Spleen (tissue), 11 donors: ENCODE measurements at regions not wholly inside any gene's neighbourhood (a gene's known extent, or its start where the extent isn't known, plus 50 kb on each side); places are given as distances from the start of the nearest gene placed in this dataset.

ENCODE experiments used
- DNase-seq: peaks from one replicate; pipeline ENCODE4 v3.0.0-alpha.2; 2020
- H3K27ac ChIP-seq, 8 donors: fragments of 200-600 bp; sonication (generic) in 7 of 8; 1 replicate in 4 of 8; 2 replicates in 4 of 8; pipeline versions ENCODE4 v1.5.0 to v1.8.0; 2016 to 2021; ENCODE audit warnings: inconsistent platforms in 4 of 8, mild to moderate bottlenecking in 4 of 8, moderate library complexity in 1 of 8
- H3K27me3 ChIP-seq, 7 donors: fragments of 200-600 bp; sonication (generic) in 6 of 7; replicated peaks in 1 of 7; 1 replicate in 4 of 7; 2 replicates in 3 of 7; pipeline versions ENCODE4 v1.5.0 to v1.8.0; 2016 to 2021; ENCODE audit warnings: inconsistent platforms in 3 of 7, mild to moderate bottlenecking in 1 of 7
- H3K36me3 ChIP-seq, 6 donors: fragments of 200-600 bp; sonication (generic) in 5 of 6; 1 replicate in 4 of 6; 2 replicates in 2 of 6; pipeline versions ENCODE4 v1.5.0 to v1.8.0; 2016 to 2021; ENCODE audit warnings: inconsistent platforms in 2 of 6
- H3K4me1 ChIP-seq, 6 donors: fragments of 200-600 bp; sonication (generic) in 5 of 6; 1 replicate in 3 of 6; 2 replicates in 3 of 6; pipeline versions ENCODE4 v1.5.0 to v1.8.0; 2016 to 2021; ENCODE audit warnings: inconsistent platforms in 3 of 6
- H3K4me3 ChIP-seq, 8 donors: fragments of 200-600 bp; sonication (generic) in 7 of 8; 1 replicate in 4 of 8; 2 replicates in 4 of 8; pipeline versions ENCODE4 v1.5.0 to v1.8.0; 2016 to 2021; ENCODE audit warnings: inconsistent platforms in 4 of 8, mild to moderate bottlenecking in 4 of 8, moderate library complexity in 2 of 8
- H3K9me3 ChIP-seq, 8 donors: fragments of 200-600 bp; sonication (generic) in 7 of 8; 1 replicate in 4 of 8; 2 replicates in 4 of 8; pipeline versions ENCODE4 v1.5.0 to v1.8.0; 2016 to 2021; ENCODE audit warnings: inconsistent platforms in 4 of 8
- CTCF ChIP-seq, 11 experiments: fragments of 200-600 bp in 7 of 11; fragments of 450-650 bp in 4 of 11; sonication (generic) in 4 of 11; IDR thresholded peaks in 8 of 11; conservative IDR thresholded peaks in 3 of 11; 1 replicate in 7 of 11; 2 replicates in 4 of 11; pipeline versions ENCODE4 v1.4.0 to v1.8.0; 2016 to 2021; ENCODE audit warnings: antibody characterized with exemption in 11 of 11, inconsistent platforms in 4 of 11, mild to moderate bottlenecking in 1 of 11
- POLR2A ChIP-seq, 3 donors: fragments of 450-650 bp; IDR thresholded peaks; one replicate each; pipeline ENCODE4 v1.5.1; 2017; ENCODE audit warnings: antibody characterized with exemption in 3 of 3, mild to moderate bottlenecking in 1 of 3
- POLR2AphosphoS5 ChIP-seq, 3 donors: sonication (generic); formaldehyde crosslinking; IDR thresholded peaks; one replicate each; pipeline ENCODE4 v1.5.1; 2017; ENCODE audit warnings: antibody characterized with exemption in 3 of 3
- WGBS, 5 donors: extraction: QIAGEN DNeasy Blood & Tissue Kit in 3 of 5; methylation state at CpG; one replicate each; pipeline versions ENCODE4 v1.1.5 to v1.1.7; 2013 to 2018; 5-methylcytosine and 5-hydroxymethylcytosine counted together
- intact Hi-C: fragments of 100-400 bp; cut with DNase I; formaldehyde crosslinking; loops from one replicate; pipeline ENCODE4 v1.15.0; 2023; ENCODE audit warnings: low total_unique reads
- donor health status: healthy with polysubstance abuse.
- donor health status: DM: no; HTN: no; CAD: no; lungs with moderate emphysema.
- donor health status: DM: no; HTN: no; CAD: no.
- donor health status: Bipolar disorder and iron deficiency.
- donor health status: healthy.
- donor health status: DM: no; HTN: no; CAD: no.
- donor health status: DM: yes; HTN: yes; CAD: no.

- no peak for DNase-seq
- H3K27ac ChIP-seq, result no peak overlapping the region
- H3K36me3 ChIP-seq, result no peaks in the 10 kb centered on the region
- H3K27me3 ChIP-seq, result no peaks in the 10 kb centered on the region
- TF ChIP-seq POLR2AphosphoS5 (IDR thresholded peaks at IDR 0.05) (no peak), CTCF (IDR thresholded peaks at IDR 0.05 in 8 of 11, conservative IDR thresholded peaks at IDR 0.05 in 3 of 11) (no peak), POLR2A (IDR thresholded peaks at IDR 0.05) (no peak)
- H3K4me1 ChIP-seq, result no peaks in the 10 kb centered on the region
- WGBS, 5 donors, result 54 to 72% (median 66%) methylated on average over 4 of the region's 4 CpGs
- H3K4me3 ChIP-seq, result no peak overlapping the region
- intact Hi-C loops, result no loop called here
- H3K9me3 ChIP-seq, result peaks cover 0 to 10% (median 6%) of the 10 kb centered on the region in 8 donors
Observed at GRCh38 chr4:97142893-97143292, 1000.4 kb downstream of the STPG2 start.

GRCh38 chr4:97144199-97144598 lies 999.1 kb downstream of the STPG2 start:
- Histone ChIP-seq H3K4me3 (no peak overlapping the region), H3K36me3 (no peaks in the 10 kb centered on the region), H3K27ac (no peak overlapping the region), H3K9me3 (peaks cover 0 to 5% (median 0%) of the 10 kb centered on the region in 8 donors), H3K27me3 (no peaks in the 10 kb centered on the region), H3K4me1 (no peaks in the 10 kb centered on the region)
- no peak for DNase-seq
- intact Hi-C loops, result no loop called here
- WGBS, 5 donors, result 73 to 85% (median 77%) methylated on average over 1 of the region's 1 CpG
- no peak for TF ChIP-seq POLR2A (IDR thresholded peaks at IDR 0.05)
- TF ChIP-seq POLR2AphosphoS5 (IDR thresholded peaks at IDR 0.05), result no peak
- TF ChIP-seq CTCF (IDR thresholded peaks at IDR 0.05 in 8 of 11, conservative IDR thresholded peaks at IDR 0.05 in 3 of 11), result no peak

- 78 to 94% (median 80%) methylated on average over 2 of the region's 2 CpGs for WGBS, 5 donors
- intact Hi-C loops, result no loop called here
- no peak for DNase-seq
- no peaks in the 10 kb centered on the region for H3K36me3 ChIP-seq
- no peaks in the 10 kb centered on the region for H3K27me3 ChIP-seq
- TF ChIP-seq POLR2AphosphoS5 (IDR thresholded peaks at IDR 0.05), result no peak
- no peak for TF ChIP-seq POLR2A (IDR thresholded peaks at IDR 0.05)
- TF ChIP-seq CTCF (IDR thresholded peaks at IDR 0.05 in 8 of 11, conservative IDR thresholded peaks at IDR 0.05 in 3 of 11), result no peak
- no peaks in the 10 kb centered on the region for H3K9me3 ChIP-seq
- H3K4me3 ChIP-seq, result no peak overlapping the region
- H3K4me1 ChIP-seq, result no peaks in the 10 kb centered on the region
- no peak overlapping the region for H3K27ac ChIP-seq
Observed at GRCh38 chr4:97150966-97151365, 992.3 kb downstream of the STPG2 start.

- no peaks in the 10 kb centered on the region for H3K36me3 ChIP-seq
- no peaks in the 10 kb centered on the region for H3K27me3 ChIP-seq
- no peak overlapping the region for H3K4me3 ChIP-seq
- no peak for DNase-seq
- no peaks in the 10 kb centered on the region for H3K9me3 ChIP-seq
- H3K4me1 ChIP-seq, result no peaks in the 10 kb centered on the region
- intact Hi-C loops, result no loop called here
- TF ChIP-seq POLR2AphosphoS5 (IDR thresholded peaks at IDR 0.05) (no peak), POLR2A (IDR thresholded peaks at IDR 0.05) (no peak), CTCF (IDR thresholded peaks at IDR 0.05 in 8 of 11, conservative IDR thresholded peaks at IDR 0.05 in 3 of 11) (no peak)
- H3K27ac ChIP-seq, result no peak overlapping the region
Observed at GRCh38 chr4:97152149-97152548, 991.1 kb downstream of the STPG2 start.
